Stomach (tissue), 4 donors: ENCODE measurements at regions not wholly inside any gene's neighbourhood (a gene's known extent, or its start where the extent isn't known, plus 50 kb on each side); places are given as distances from the start of the nearest gene placed in this dataset.

Experiments used
- CTCF ChIP-seq, 7 experiments: fragments of 450-650 bp in 4 of 7; fragments of 200-600 bp in 3 of 7; sonication (generic) in 3 of 7; IDR thresholded peaks; one replicate each; pipeline ENCODE4 v1.5.1; 2016 to 2019; ENCODE audit warnings: antibody characterized with exemption in 7 of 7, control low read depth in 2 of 7, mild to moderate bottlenecking in 1 of 7
- POLR2A ChIP-seq, 4 donors: fragments of 450-650 bp; IDR thresholded peaks; one replicate each; pipeline ENCODE4 v1.6.1; 2016; ENCODE audit warnings: antibody characterized with exemption in 4 of 4, control low read depth in 2 of 4, mild to moderate bottlenecking in 1 of 4, moderate library complexity in 1 of 4

GRCh38 chr18:38301621-38302020, 736.0 kb upstream of the CELF4 start:
- no peak for TF ChIP-seq CTCF (IDR thresholded peaks at IDR 0.05)
- TF ChIP-seq POLR2A (IDR thresholded peaks at IDR 0.05) = no peak
